ENCODE measurements at regions not wholly inside any gene's neighbourhood (a gene's known extent, or its start where the extent isn't known, plus 50 kb on each side); places are given as distances from the start of the nearest gene placed in this dataset.
"Not testable (repeated sequence)": the region's sequence is repeated elsewhere in the genome, so short reads cannot be mapped to it uniquely, and the experiment has no call there.

- in situ Hi-C loops (cut with MboI; ENCODE audit: low pct_unique_long_range_greater_than_20kb, low sequenced_read_pairs), result no loop called here
- DNase-seq, result no peak
These were observed 196.3 kb downstream of the BCAS1 start for GRCh38 chr20:53874104-53874503.

GRCh38 chr20:53873230-53873604 is 197.2 kb downstream of the BCAS1 start:
- no peak for DNase-seq
- in situ Hi-C loops (cut with MboI; ENCODE audit: low pct_unique_long_range_greater_than_20kb, low sequenced_read_pairs), result no loop called here

- DNase-seq, result no peak
These were observed 197.7 kb downstream of the BCAS1 start for GRCh38 chr20:53872561-53873229.

GRCh38 chr20:53872081-53872541 is 198.3 kb downstream of the BCAS1 start:
- in situ Hi-C loops (cut with MboI; ENCODE audit: low pct_unique_long_range_greater_than_20kb, low sequenced_read_pairs), result no loop called here
- DNase-seq, result no peak

More at GRCh38 chr20:53872561-53873229, 197.7 kb downstream of the BCAS1 start:
- in situ Hi-C loops (cut with MboI; ENCODE audit: low pct_unique_long_range_greater_than_20kb, low sequenced_read_pairs), result no loop called here

- in situ Hi-C loops (cut with MboI; ENCODE audit: low pct_unique_long_range_greater_than_20kb, low sequenced_read_pairs), result no loop called here
- no peak for DNase-seq
These were observed 198.9 kb downstream of the BCAS1 start for GRCh38 chr20:53871541-53871940.

GRCh38 chr20:53870426-53871315 is 199.7 kb downstream of the BCAS1 start:
- DNase-seq, result no peak
- in situ Hi-C loops (cut with MboI; ENCODE audit: low pct_unique_long_range_greater_than_20kb, low sequenced_read_pairs), result no loop called here

- in situ Hi-C loops (cut with MboI; ENCODE audit: low pct_unique_long_range_greater_than_20kb, low sequenced_read_pairs), result no loop called here
- peak; percentile 80 for DNase-seq
These were observed 200.7 kb downstream of the BCAS1 start for GRCh38 chr20:53869466-53870258.

GRCh38 chr20:53867741-53868351 is 202.5 kb downstream of the BCAS1 start:
- no peak for DNase-seq

GRCh38 chr20:53866794-53867740 is 203.3 kb downstream of the BCAS1 start:
- DNase-seq, result no peak
- in situ Hi-C loops (cut with MboI; ENCODE audit: low pct_unique_long_range_greater_than_20kb, low sequenced_read_pairs), result no loop called here

More at GRCh38 chr20:53867741-53868351, 202.5 kb downstream of the BCAS1 start:
- in situ Hi-C loops (cut with MboI; ENCODE audit: low pct_unique_long_range_greater_than_20kb, low sequenced_read_pairs), result no loop called here

- in situ Hi-C loops (cut with MboI; ENCODE audit: low pct_unique_long_range_greater_than_20kb, low sequenced_read_pairs), result no loop called here
- peak; percentile 62 for DNase-seq
These were observed 204.2 kb downstream of the BCAS1 start for GRCh38 chr20:53865901-53866793.

GRCh38 chr20:53864765-53865683 is 205.4 kb downstream of the BCAS1 start:
- in situ Hi-C loops (cut with MboI; ENCODE audit: low pct_unique_long_range_greater_than_20kb, low sequenced_read_pairs); DNase-seq: not testable (repeated sequence)

GRCh38 chr20:53863923-53864641 is 206.3 kb downstream of the BCAS1 start:
- DNase-seq; in situ Hi-C loops (cut with MboI; ENCODE audit: low pct_unique_long_range_greater_than_20kb, low sequenced_read_pairs): not testable (repeated sequence)

- DNase-seq; in situ Hi-C loops (cut with MboI; ENCODE audit: low pct_unique_long_range_greater_than_20kb, low sequenced_read_pairs): not testable (repeated sequence)
These were observed 206.9 kb downstream of the BCAS1 start for GRCh38 chr20:53863535-53863922.

GRCh38 chr20:53863039-53863438 is 207.4 kb downstream of the BCAS1 start:
- DNase-seq; in situ Hi-C loops (cut with MboI; ENCODE audit: low pct_unique_long_range_greater_than_20kb, low sequenced_read_pairs): not testable (repeated sequence)

GRCh38 chr20:53862490-53862889 is 207.9 kb downstream of the BCAS1 start:
- DNase-seq; in situ Hi-C loops (cut with MboI; ENCODE audit: low pct_unique_long_range_greater_than_20kb, low sequenced_read_pairs): not testable (repeated sequence)

GRCh38 chr20:53862136-53862397 is 208.3 kb downstream of the BCAS1 start:
- DNase-seq; in situ Hi-C loops (cut with MboI; ENCODE audit: low pct_unique_long_range_greater_than_20kb, low sequenced_read_pairs): not testable (repeated sequence)
